OCI-M2 (cell line): ENCODE measurements at regions not wholly inside any gene's neighbourhood (a gene's known extent, or its start where the extent isn't known, plus 50 kb on each side); places are given as distances from the start of the nearest gene placed in this dataset.

ENCODE experiments used
- DNase-seq: peaks from one replicate; lab custom pipeline; 2025; ENCODE audit not compliant: unreplicated experiment; lab: John Stamatoyannopoulos, UW

DNA sequence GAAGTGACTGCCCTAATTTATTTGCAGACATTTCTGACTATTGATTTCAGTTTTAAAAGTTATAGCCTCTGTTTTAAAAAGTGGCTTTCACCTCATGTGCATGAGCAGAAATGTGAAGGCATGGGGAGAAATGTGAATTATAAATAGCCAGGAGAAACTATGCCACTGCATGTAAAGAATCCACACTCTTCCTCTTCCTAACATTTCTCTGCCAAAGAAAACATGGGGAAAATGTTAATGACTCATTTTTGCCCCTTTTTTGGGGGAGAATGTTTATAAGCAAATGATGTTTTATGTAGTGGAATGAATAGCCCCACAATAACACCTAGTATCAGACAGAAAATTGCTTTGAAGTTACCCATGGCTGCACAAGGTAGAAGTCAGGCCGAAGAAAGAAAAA lies 249.0 kb upstream of the TANK start:
- no peak for DNase-seq

DNA sequence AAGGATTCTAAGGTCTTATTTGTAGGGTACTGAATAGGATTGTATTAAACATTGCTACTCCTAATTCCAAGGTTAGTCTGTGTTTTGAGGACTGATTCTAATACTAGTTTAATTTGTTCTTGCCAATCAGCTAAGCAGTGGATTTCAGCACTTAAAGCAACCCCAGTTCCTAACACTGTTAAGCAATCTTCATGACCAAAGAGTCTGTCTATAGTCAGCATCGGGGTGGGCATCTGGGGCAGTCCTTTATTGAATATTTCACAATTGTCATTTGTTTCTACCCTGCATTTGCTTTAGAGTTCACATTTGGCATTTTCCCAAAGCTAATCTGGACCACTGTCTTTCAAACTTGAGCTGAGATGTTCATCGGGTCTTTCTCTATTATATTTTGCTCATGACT lies 248.0 kb upstream of the TANK start:
- no peak for DNase-seq

GRCh38 chr2:160913323-160913722 lies 246.9 kb upstream of the TANK start:
- DNase-seq, result no peak

GRCh38 chr2:160914217-160914616 lies 246.0 kb upstream of the TANK start:
- DNase-seq, result no peak

DNA sequence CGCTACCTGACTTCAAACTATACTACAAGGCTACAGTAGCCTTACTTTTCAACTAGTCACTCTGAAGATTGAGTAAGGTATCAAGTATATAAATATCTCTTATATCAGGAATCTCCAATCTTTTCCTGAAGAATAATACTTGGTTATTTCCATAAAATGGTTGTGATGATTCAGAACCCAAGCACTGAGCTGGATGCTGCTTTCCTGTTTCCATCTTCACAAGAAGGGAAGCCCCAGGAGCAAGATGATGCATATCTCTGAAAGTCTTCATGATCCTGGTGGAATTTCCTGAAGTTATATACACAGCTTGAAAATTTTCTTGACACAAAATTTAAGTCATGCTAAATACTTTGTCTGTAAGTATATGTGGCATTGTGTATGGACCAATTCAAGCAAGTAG lies 243.9 kb upstream of the TANK start:
- DNase-seq, result no peak

DNA sequence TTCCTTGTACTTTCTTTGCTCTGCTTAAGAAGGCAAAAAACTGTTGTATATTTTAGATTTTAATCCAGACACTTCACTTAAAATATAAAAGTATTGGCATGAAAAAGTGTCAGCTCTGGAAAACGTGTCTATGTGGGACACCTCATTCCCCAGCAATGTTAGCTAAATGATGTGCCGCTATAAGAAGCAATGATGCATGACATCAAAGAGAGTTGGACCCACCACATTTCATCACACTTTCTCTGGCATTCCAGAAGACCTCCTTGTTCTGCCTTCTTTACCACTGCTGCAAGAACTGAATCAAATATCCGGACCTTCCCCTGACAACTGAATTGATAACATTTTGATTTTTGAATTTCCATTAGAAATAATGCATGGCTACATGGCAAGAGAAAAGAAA lies 242.4 kb upstream of the TANK start:
- no peak for DNase-seq

- DNase-seq, result no peak
These were observed 242.0 kb upstream of the TANK start for GRCh38 chr2:160918258-160918657.

DNA sequence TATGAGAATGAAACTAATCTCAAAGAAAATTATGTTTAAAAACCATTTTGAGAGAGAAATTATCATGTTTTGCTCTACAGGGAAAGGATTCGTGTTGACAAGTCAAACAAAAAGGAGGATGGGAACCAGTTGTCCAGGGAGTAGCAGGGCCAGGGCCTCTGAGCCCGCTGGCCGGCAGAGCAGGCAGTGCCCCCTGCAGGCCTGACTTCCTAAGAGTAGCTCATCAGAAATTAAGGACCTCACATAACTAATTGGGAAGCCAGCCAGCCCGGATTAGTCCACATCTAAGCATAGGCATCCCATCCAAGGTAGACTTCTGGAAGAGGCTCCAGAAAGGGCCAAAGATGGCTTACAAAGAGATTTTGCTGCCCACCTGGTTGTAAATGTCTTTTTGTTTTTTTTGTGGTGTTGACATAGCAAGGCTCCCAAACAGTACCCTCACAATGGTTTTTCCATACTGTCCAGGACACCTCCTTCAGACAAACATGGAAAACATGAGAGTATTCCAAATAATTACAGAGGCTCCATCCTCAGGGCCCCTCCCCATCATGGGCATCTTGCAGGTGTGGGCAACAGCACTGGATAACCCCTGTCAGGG lies 241.2 kb upstream of the TANK start:
- no peak for DNase-seq

GRCh38 chr2:160920061-160920460 lies 240.2 kb upstream of the TANK start:
- DNase-seq, result no peak

DNA sequence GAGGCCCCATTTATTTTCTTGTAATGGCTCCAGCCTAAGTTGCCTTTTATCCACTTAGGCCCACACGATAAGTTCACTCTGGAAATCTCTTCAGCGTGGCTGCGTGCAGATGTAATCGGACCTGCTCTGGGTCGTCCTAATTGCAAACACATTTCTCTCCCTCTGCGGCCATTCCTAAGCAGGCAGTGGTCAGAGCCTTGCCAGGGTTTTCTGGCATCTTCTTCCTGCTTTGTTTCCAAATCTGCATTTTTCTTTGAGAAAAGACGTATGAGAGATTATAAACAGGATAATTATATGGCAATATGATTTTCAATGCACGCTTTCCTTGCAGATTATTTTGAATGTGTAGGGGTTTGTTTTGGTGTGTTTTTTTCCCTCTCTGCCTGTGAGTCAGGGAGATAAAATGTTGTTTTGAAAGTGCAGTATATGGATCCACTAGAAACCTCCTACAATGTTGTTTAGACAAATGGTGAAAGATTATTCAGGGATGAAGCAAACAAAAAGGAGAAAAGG lies 239.4 kb upstream of the TANK start:
- no peak for DNase-seq

- no peak for DNase-seq
These were observed 238.8 kb upstream of the TANK start for GRCh38 chr2:160921386-160921964.

- no peak for DNase-seq
These were observed 235.3 kb upstream of the TANK start for GRCh38 chr2:160924936-160925353.

DNA sequence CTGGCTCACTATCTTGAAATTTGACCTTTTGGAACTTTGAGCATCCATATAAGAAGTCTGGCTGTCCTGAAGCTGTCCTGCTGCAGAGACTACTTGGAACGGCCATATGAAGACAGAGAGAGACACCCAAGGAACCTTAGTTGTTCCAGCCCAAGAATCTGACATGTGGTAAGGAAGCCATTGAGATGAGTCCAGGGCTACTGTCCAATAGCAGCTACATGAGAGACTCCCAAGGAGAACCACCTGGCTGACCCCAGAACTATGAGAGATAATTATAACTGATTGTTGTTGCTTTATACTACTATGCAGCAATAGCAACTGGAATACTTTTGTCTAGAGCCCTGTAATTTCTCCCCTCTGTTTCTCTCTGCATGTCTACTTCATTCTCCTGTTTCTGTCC lies 234.3 kb upstream of the TANK start:
- DNase-seq, result no peak

GRCh38 chr2:160927324-160927723 lies 232.9 kb upstream of the TANK start:
- DNase-seq, result no peak

DNA sequence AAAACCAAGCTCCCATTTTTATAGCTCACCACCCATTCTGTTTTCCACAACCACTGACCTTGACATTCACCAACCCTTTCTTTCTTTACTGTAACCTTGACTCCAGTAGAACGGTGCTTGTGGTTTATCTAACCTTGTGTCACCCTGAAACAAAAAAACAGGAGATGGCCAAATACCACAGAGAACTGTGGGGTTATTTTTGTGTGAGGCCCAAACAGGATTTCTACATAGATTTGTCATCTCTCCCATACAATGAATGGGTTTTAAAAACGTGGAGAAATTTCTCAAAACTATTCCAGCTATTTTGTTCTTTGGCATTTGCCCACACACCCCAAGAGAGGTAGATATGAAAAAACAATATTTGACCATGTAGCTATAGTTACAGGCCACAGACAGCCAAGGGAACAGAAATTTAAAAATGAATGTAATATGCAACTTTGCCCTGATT lies 231.3 kb upstream of the TANK start:
- no peak for DNase-seq

DNA sequence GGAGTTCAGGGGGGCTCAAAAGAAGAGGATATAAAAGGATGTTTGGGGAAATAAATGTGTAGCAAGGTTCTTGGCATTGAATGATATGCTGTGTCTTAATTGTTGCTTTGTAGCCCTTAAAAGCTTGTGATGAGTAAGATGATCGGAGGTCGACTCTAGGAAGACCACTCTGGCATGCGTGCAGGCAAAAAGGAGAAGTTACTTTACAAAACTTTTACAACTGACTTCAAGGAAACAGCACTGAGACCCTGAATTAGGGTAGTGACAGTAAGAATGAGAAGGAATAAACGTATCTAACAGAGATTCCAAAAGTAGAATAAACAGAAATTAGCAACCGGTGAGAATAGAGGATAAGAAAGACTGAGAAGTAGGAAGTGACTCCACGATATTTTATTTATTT lies 228.7 kb upstream of the TANK start:
- no peak for DNase-seq

DNA sequence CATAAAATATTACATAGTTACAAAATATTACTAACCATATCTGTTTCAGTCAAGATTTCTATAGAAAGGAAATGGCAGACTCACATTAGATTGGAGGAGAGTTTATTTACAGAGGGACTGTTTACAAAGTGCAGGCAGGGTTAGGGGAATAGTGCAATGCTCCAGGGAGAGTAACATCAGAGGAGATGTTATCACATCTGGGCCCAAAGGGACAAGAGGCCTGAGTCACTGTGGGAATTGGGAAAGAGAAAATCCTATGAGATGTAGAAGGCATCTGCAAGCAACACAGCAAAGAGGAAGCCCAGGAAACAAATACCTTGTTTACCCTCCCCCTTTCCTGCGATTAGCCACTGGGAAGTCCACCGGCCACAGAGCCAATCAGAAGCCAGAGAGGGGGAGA lies 227.3 kb upstream of the TANK start:
- no peak for DNase-seq

GRCh38 chr2:160934263-160934662 lies 226.0 kb upstream of the TANK start:
- no peak for DNase-seq

GRCh38 chr2:160934991-160935390 lies 225.2 kb upstream of the TANK start:
- no peak for DNase-seq

DNA sequence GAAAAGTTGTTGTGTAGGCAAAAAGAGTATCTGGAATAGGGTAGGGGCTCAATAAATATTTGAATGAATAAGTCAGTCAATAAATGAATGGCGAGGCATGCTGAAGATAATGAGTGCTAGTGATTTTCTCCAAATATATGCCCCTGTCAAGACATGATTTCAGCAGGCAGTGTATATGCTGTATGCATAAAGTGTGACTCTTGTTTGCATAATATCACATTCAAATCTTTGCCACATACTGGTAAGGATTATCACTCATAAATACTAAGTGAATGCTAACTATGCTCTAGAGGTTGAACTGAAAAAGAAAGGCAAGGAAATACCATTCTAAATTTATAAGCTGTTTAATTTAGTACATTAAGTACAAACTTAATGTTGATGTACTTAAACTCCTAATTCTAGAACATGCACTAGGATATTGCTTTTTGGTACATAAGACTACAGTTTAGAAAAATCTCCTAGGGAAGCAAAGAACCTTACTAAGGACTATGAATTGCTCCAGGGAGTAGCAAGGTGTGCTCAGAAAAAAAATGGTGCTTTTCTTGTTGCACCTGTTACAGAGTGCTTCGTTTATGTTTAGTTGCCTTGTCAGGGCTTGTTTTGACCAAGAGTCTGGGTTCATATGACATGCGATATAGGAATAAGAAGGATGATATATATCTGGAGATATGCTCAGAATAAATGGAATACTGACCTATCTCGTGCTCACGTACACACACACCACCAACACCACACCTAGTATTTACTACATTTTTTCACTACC lies 224.0 kb upstream of the TANK start:
- no peak for DNase-seq

GRCh38 chr2:160940271-160940670 lies 220.0 kb upstream of the TANK start:
- no peak for DNase-seq

- DNase-seq, result no peak
These were observed 219.5 kb upstream of the TANK start for GRCh38 chr2:160940699-160941098.
